ENCODE measurements at regions not wholly inside any gene's neighbourhood (a gene's known extent, or its start where the extent isn't known, plus 50 kb on each side); places are given as distances from the start of the nearest gene placed in this dataset.

DNA sequence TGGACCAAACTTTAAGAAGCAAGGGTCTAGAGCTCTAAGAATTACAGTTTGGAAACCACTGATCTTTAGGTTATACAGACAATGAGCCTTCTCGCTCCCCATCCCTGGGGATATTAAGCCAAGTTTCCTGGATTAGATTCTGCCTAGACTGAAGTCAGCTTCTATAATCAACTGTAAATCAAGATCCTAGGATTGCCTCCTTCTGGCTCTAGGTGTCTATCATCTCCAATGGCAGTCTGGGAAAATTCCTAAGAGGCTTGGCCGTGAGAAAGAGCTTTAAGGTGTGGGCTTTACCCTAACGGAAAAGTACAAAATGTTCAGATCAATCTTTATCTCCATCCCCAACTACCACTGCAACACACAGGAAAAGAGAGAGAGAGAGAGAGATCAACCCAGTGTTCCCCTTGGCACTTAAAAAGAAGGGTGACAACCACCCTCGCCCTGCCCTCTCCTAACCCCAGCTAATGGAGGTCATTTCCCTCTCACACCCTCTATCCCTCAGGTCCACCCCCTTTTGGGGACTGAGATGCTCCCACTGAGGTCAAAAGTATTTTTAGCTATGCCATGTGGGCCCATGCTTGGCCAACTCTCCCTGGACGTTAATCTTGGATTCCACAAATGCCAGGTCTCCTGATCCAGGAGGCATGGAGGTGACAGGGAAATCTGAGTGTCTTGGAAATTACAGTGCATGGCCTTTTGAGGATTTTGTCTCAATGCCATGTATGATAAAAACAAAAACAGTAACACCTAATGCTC lies 202.8 kb upstream of the BCL6 start:
- Histone ChIP-seq H3K14ac (replicated peaks; ENCODE audit: low read depth, low read length) (no peak overlapping the region), H3K9me3 (ENCODE audit: control insufficient read depth, insufficient read depth, low read length) (no peaks in the 10 kb centered on the region), H2AK9ac (replicated peaks; ENCODE audit: low read depth, low read length, poor library complexity) (no peak overlapping the region), H2BK15ac (ENCODE audit: low read depth, low read length) (no peak overlapping the region), H4K5ac (ENCODE audit: low read depth, low read length) (no peak overlapping the region), H3K79me1 (ENCODE audit: low read depth in 1 of 2, low read length in 2 of 2) (no peaks in the 10 kb centered on the region), H3K4me1 (ENCODE audit: control insufficient read depth, insufficient read depth, low read length) (peaks cover 11% of the 10 kb centered on the region), H3K27me3 (ENCODE audit: control insufficient read depth, insufficient read depth, low read length) (no peaks in the 10 kb centered on the region), H3K9me1 (ENCODE audit: insufficient read depth, low read length) (peaks cover 11% of the 10 kb centered on the region), H2BK20ac (ENCODE audit: low read depth, low read length) (no peak overlapping the region), H3K4me3 (ENCODE audit: insufficient read depth, low read depth, low read length) (no peak overlapping the region), H3K4me2 (ENCODE audit: low read depth, low read length) (no peak overlapping the region), H3K4ac (ENCODE audit: low read depth, low read length) (no peak overlapping the region), H3K56ac (ENCODE audit: extremely low read depth, insufficient read depth, low read length) (no peak overlapping the region), H4K91ac (ENCODE audit: insufficient read depth, low read depth, low read length) (no peak overlapping the region), H2AK5ac (ENCODE audit: low read depth, low read length) (no peak overlapping the region), H3K27ac (ENCODE audit: insufficient read depth, low read length) (no peak overlapping the region), H4K8ac (ENCODE audit: low read depth in 2 of 2, low read length in 2 of 2) (no peak overlapping the region), H4K20me1 (ENCODE audit: insufficient read depth, low read length) (peaks cover 3% of the 10 kb centered on the region; the same call in 1 of the 2 replicates), H3K36me3 (ENCODE audit: control insufficient read depth, insufficient read depth, low read length) (no peaks in the 10 kb centered on the region), H2BK5ac (ENCODE audit: low read depth, low read length, poor library complexity, severe bottlenecking) (no peak overlapping the region), H2BK120ac (ENCODE audit: low read depth, low read length) (no peak overlapping the region), H3K9ac (ENCODE audit: low read depth, low read length) (no peak overlapping the region), H3K23ac (ENCODE audit: low read depth, low read length) (no peak overlapping the region), H3K18ac (ENCODE audit: low read depth, low read length) (no peak overlapping the region), H2AFZ (replicated peaks; ENCODE audit: low read length, poor library complexity) (no peak overlapping the region)
- dilution Hi-C loops (cut with HindIII; ENCODE audit: low sequenced_read_pairs, unreplicated experiment) (no loop called here), in situ Hi-C loops (cut with MboI; ENCODE audit: low sequenced_read_pairs) (no loop called here), intact Hi-C loops (cut with micrococcal nuclease) (no loop called here)
- TF ChIP-seq CEBPB (IDR thresholded peaks at IDR 0.05; ENCODE audit: low read depth, low read length) (no peak), RFX5 (IDR thresholded peaks at IDR 0.05; ENCODE audit: low read depth, low read length) (no peak), ELK1 (IDR thresholded peaks at IDR 0.05; ENCODE audit: borderline replicate concordance, low read depth, low read length) (no peak), RAD21 (IDR thresholded peaks at IDR 0.05; ENCODE audit: low read length) (no peak)
- CTCF ChIA-PET = no interaction called here
- WGBS, 2 experiments (ENCODE audit: extremely low coverage in 2 of 2, insufficient read length in 1 of 2) = no CpG with 5 or more reads among the region's 5 CpGs
- no TSS peak for BruUV-seq (replicated peaks)
- POLR2A ChIA-PET (ENCODE audit: unreplicated experiment) = no interaction called here
- DNase-seq = no peak
- no peak for ATAC-seq (ENCODE audit: low read depth)

All from IMR-90 (cell line).